ENCODE measurements at regions not wholly inside any gene's neighbourhood (a gene's known extent, or its start where the extent isn't known, plus 50 kb on each side); places are given as distances from the start of the nearest gene placed in this dataset.
A peak's percentile ranks its signal among the peaks of the same experiment; 100 is the strongest.

DNA sequence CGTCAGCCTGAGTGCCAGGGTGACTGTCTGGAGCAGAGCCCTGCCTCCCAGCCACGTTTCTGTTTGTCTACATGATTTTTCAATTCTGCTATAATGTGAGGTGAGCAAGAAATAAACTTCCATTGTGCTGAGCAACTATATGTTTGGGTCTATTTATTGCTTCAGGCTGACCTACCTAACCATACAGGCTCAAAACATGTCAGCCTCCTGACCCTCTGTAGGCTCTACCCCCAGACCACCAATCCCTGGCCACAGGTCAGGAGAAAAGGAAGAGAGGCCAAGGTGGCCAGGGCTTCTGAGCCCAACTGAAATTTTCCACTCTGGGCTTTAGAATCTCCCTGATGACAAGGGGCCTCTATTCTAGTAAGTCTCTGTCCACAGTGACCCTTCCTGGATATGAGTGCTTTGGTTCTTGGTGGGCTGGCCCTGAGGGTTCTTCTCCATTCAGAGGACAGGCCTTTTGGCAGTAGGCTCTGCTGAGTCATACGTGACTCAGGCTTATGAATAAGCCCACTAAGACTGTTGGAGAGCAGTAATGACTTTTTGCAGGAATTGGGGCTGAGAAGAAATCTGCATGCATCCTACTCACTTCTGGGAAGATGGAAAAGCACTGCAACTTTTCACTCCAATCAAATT is 117.2 kb upstream of the TBCA start:
- H3K27ac ChIP-seq, result peak overlapping the region; percentile 76
- TF ChIP-seq, protein P1, sequence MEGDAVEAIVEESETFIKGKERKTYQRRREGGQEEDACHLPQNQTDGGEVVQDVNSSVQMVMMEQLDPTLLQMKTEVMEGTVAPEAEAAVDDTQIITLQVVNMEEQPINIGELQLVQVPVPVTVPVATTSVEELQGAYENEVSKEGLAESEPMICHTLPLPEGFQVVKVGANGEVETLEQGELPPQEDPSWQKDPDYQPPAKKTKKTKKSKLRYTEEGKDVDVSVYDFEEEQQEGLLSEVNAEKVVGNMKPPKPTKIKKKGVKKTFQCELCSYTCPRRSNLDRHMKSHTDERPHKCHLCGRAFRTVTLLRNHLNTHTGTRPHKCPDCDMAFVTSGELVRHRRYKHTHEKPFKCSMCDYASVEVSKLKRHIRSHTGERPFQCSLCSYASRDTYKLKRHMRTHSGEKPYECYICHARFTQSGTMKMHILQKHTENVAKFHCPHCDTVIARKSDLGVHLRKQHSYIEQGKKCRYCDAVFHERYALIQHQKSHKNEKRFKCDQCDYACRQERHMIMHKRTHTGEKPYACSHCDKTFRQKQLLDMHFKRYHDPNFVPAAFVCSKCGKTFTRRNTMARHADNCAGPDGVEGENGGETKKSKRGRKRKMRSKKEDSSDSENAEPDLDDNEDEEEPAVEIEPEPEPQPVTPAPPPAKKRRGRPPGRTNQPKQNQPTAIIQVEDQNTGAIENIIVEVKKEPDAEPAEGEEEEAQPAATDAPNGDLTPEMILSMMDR (IDR thresholded peaks at IDR 0.05; ENCODE audit: low read depth, low read length), result no peak
- peak; percentile 27 for DNase-seq

DNA sequence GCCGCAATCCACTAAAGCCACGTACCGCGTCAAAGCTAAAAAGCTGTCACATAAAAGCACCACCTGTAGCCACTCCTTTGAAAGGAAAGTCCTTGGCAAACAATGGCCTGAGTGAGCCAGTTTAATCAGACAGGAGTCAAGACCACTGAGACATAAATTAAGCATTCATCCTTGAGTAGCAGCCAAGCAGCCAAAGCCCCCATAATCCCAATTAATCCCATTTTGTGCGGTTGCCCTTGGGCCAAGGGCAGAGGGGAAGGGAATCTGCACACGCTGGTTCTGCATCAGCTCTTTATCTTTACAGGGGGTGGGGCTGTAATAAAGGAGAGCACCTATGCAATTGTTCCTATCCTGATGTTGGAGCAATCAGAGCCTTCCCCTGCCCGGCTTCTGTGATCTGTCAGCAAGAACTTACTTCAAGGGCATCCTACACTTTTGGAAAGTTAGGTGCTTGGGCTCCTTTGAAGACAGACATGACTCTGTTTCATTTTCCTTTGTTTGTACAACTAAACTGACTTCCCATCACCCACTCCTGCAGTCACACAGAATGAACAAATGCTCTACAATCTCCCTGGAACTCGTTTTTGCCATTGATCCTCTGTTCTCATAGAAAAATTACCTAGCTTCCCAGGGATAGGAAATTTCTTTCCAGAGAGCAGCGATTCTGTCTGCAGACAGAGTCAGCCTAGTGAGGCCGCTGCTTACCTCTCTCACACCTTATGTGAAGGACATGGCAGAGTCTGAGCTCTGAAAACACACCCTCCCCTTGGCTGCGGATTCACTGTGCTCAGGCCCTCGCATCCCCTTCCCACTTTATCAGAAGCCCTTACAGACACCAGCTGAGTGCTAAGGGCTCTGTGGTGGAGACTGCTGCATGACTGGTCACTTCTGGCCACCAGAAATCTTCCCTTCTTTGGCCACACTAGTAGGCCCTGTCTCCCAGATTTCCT is 116.2 kb upstream of the TBCA start:
- H3K4me3 ChIP-seq (ENCODE audit: low read depth, low read length), result no peak overlapping the region
- TF ChIP-seq, protein P1 (IDR thresholded peaks at IDR 0.05; ENCODE audit: low read depth, low read length), result no peak
- no peaks in the 10 kb centered on the region for H3K36me3 ChIP-seq
- H3K9me3 ChIP-seq (ENCODE audit: severe bottlenecking), result no peaks in the 10 kb centered on the region
- peak overlapping the region; percentile 76 for H3K27ac ChIP-seq
- peak; percentile 90 for DNase-seq
- no peaks in the 10 kb centered on the region for H3K27me3 ChIP-seq (ENCODE audit: insufficient read depth, low read depth, severe bottlenecking)

More for the DNA sequence above, 117.2 kb upstream of the TBCA start:
- Histone ChIP-seq H3K36me3 (no peaks in the 10 kb centered on the region), H3K4me3 (ENCODE audit: low read depth, low read length) (no peak overlapping the region), H3K9me3 (ENCODE audit: severe bottlenecking) (no peaks in the 10 kb centered on the region), H3K27me3 (ENCODE audit: insufficient read depth, low read depth, severe bottlenecking) (no peaks in the 10 kb centered on the region)

DNA sequence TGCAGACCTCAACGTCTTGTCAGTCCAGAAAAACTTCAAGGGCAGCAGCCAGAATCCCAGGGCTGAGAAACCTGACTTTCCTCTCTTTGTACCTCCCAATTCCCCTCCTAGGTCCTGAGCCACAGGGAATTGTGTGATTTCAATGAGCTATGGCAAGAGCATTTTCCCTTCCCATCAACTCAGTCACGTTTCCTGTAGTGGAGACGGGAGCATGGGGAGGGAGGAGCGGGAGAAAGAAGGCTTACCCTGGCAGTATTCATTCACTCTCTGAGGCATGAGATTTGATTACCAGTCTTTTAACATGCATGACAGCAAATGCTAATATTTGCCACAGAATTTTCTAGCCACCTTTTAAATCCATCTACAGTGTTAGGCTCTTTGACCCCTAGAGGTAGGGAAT is 109.4 kb upstream of the TBCA start:
- DNase-seq, result no peak
- no peak overlapping the region for H3K4me3 ChIP-seq (ENCODE audit: low read depth, low read length)
- no peaks in the 10 kb centered on the region for H3K27me3 ChIP-seq (ENCODE audit: insufficient read depth, low read depth, severe bottlenecking)
- H3K27ac ChIP-seq, result no peak overlapping the region
- TF ChIP-seq, protein P1 (IDR thresholded peaks at IDR 0.05; ENCODE audit: low read depth, low read length), result no peak
- no peaks in the 10 kb centered on the region for H3K9me3 ChIP-seq (ENCODE audit: severe bottlenecking)
- H3K36me3 ChIP-seq, result no peaks in the 10 kb centered on the region

DNA sequence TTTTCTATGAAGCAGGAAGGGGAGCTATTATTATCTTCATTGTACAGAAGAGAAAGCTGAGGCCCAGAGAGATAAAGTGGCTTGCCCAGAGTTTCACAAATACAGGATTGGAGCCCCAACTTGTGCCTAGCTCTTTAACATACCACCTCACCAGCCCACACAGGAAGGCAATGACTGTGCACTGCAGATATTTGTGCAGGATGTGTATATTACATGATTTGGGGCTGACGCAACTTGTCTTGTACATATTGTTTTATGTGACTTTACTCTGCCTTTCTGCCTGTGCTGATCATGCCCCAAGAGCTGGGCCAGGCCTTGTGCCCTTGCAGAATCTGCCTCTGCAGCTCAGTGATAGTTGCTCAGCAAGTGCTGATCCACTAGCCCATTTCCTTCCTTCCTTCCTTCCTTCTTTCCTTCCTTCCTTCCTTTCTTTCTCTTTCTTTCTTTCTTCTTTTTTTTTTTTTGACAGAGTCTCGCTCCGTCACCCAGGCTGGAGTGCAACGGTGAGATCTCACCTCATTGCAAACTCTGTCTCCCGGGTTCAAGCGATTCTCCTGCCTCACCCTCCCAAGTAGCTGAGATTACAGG is 106.6 kb upstream of the TBCA start:
- H3K27me3 ChIP-seq (ENCODE audit: insufficient read depth, low read depth, severe bottlenecking), result no peaks in the 10 kb centered on the region
- no peak for DNase-seq
- no peaks in the 10 kb centered on the region for H3K9me3 ChIP-seq (ENCODE audit: severe bottlenecking)
- H3K36me3 ChIP-seq, result no peaks in the 10 kb centered on the region
- TF ChIP-seq, protein P1 (IDR thresholded peaks at IDR 0.05; ENCODE audit: low read depth, low read length), result no peak
- H3K27ac ChIP-seq, result no peak overlapping the region
- H3K4me3 ChIP-seq (ENCODE audit: low read depth, low read length), result no peak overlapping the region

DNA sequence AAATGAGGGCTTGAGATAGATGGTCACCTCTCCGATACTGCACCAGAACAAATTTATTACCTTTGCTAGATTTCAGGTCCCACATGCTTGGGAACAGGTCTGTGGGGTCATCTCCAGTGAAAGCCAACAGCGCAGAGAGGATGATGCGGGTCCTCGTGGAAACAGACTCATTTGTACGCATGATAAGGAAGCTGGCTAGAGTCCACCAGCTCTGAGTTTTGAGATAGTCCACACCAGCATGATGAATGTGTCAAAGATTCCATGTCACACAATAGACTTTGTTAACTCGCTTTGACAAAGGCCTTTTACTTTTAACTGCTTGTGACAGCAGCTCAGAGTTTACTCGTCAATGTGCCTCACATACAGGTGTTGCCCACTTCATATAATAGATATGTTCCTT is 105.4 kb upstream of the TBCA start:
- H3K27ac ChIP-seq, result no peak overlapping the region

More for the DNA sequence above, 105.4 kb upstream of the TBCA start:
- TF ChIP-seq, protein P1 (IDR thresholded peaks at IDR 0.05; ENCODE audit: low read depth, low read length), result no peak
- Histone ChIP-seq H3K9me3 (ENCODE audit: severe bottlenecking) (no peaks in the 10 kb centered on the region), H3K27me3 (ENCODE audit: insufficient read depth, low read depth, severe bottlenecking) (no peaks in the 10 kb centered on the region), H3K4me3 (ENCODE audit: low read depth, low read length) (no peak overlapping the region), H3K36me3 (no peaks in the 10 kb centered on the region)
- no peak for DNase-seq

All from WERI-Rb-1 (cell line).